Neural progenitor cell (in vitro differentiated cells): ENCODE measurements at regions not wholly inside any gene's neighbourhood (a gene's known extent, or its start where the extent isn't known, plus 50 kb on each side); places are given as distances from the start of the nearest gene placed in this dataset.

Experiments
- EZH2 ChIP-seq: fragments of 200-600 bp; sonication (generic); IDR thresholded peaks from 2 replicates; pipeline ENCODE4 v1.6.1; 2017; ENCODE audit warnings: antibody characterized with exemption, mild to moderate bottlenecking, moderate library complexity
- EZH2phosphoT487 ChIP-seq: fragments of 200-600 bp; sonication (generic); IDR thresholded peaks from 2 replicates; pipeline ENCODE4 v1.6.1; 2017; ENCODE audit warnings: antibody characterized with exemption
- TF ChIP-seq, protein P1 (sequence below): fragments of 200-600 bp; sonication (generic); IDR thresholded peaks from 2 replicates; pipeline ENCODE4 v1.5.1; 2017; ENCODE audit warnings: antibody characterized with exemption, mild to moderate bottlenecking

DNA sequence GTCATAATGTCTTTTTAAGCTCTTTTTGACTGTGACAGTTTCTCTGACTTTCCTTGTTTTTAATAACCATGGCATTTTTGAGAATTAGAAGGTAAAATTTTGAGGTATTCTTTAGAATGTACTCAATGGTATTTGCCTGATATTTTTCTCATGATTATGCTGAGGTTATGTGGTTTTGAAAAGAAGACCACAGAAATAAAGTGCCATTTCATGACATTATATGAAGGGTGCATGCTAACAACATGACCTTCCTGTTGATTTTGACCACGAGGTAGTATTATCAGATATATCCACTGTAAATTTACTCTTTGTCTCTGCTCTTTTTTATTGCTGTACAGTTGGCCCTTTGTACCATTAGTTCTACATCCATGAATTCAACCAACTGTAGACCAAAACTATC, 1418.5 kb downstream of the PLA2G4A start:
- no peak for TF ChIP-seq EZH2
- TF ChIP-seq, protein P1, sequence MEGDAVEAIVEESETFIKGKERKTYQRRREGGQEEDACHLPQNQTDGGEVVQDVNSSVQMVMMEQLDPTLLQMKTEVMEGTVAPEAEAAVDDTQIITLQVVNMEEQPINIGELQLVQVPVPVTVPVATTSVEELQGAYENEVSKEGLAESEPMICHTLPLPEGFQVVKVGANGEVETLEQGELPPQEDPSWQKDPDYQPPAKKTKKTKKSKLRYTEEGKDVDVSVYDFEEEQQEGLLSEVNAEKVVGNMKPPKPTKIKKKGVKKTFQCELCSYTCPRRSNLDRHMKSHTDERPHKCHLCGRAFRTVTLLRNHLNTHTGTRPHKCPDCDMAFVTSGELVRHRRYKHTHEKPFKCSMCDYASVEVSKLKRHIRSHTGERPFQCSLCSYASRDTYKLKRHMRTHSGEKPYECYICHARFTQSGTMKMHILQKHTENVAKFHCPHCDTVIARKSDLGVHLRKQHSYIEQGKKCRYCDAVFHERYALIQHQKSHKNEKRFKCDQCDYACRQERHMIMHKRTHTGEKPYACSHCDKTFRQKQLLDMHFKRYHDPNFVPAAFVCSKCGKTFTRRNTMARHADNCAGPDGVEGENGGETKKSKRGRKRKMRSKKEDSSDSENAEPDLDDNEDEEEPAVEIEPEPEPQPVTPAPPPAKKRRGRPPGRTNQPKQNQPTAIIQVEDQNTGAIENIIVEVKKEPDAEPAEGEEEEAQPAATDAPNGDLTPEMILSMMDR, result no peak
- TF ChIP-seq EZH2phosphoT487, result no peak
